ENCODE measurements at regions not wholly inside any gene's neighbourhood (a gene's known extent, or its start where the extent isn't known, plus 50 kb on each side); places are given as distances from the start of the nearest gene placed in this dataset.

- TF ChIP-seq CTCF (conservative IDR thresholded peaks at IDR 0.05; ENCODE audit: low read depth, low read length), result no peak
- no peak for TF ChIP-seq POLR2A (IDR thresholded peaks at IDR 0.05; ENCODE audit: low read depth, low read length)
- no peak for TF ChIP-seq CEBPB (IDR thresholded peaks at IDR 0.05; ENCODE audit: low read depth, low read length)
- no peak for TF ChIP-seq RAD21 (IDR thresholded peaks at IDR 0.05; ENCODE audit: low read length)
Measured at GRCh38 chr12:84091651-84092050, 820.9 kb downstream of the SLC6A15 start.

Measured in IMR-90 (cell line).